GM21360 (cell line): ENCODE measurements at regions not wholly inside any gene's neighbourhood (a gene's known extent, or its start where the extent isn't known, plus 50 kb on each side); places are given as distances from the start of the nearest gene placed in this dataset.
"Not testable (repeated sequence)": the region's sequence is repeated elsewhere in the genome, so short reads cannot be mapped to it uniquely, and the experiment has no call there.

Experiments used
- ATAC-seq: cut with Tn5 transposase; IDR thresholded peaks from one replicate; pipeline ENCODE4 v1.9.1; 2021; ENCODE audit warnings: mild to moderate bottlenecking, moderate library complexity; ENCODE audit not compliant: unreplicated experiment

- ATAC-seq: not testable (repeated sequence)
These were observed 136.4 kb upstream of the FAM174A start for GRCh38 chr5:100398815-100399214.

- ATAC-seq: not testable (repeated sequence)
These were observed 155.8 kb upstream of the FAM174A start for GRCh38 chr5:100379254-100379858.

GRCh38 chr5:100364757-100365478, 170.3 kb upstream of the FAM174A start:
- ATAC-seq: not testable (repeated sequence)

- ATAC-seq: not testable (repeated sequence)
These were observed 170.8 kb upstream of the FAM174A start for GRCh38 chr5:100364343-100364742.

- ATAC-seq: not testable (repeated sequence)
These were observed 175.2 kb upstream of the FAM174A start for GRCh38 chr5:100359998-100360397.

- not testable (repeated sequence) for ATAC-seq
These were observed 188.9 kb upstream of the FAM174A start for GRCh38 chr5:100346269-100346668.

GRCh38 chr5:100341485-100341884, 193.7 kb upstream of the FAM174A start:
- not testable (repeated sequence) for ATAC-seq

GRCh38 chr5:100322483-100322882, 212.7 kb upstream of the FAM174A start:
- no peak for ATAC-seq

- ATAC-seq: no peak
These were observed 215.3 kb upstream of the FAM174A start for GRCh38 chr5:100319885-100320284.

GRCh38 chr5:100313657-100314056, 221.5 kb upstream of the FAM174A start:
- ATAC-seq: no peak

GRCh38 chr5:100311806-100312205, 223.4 kb upstream of the FAM174A start:
- no peak for ATAC-seq

GRCh38 chr5:100306000-100306399, 229.2 kb upstream of the FAM174A start:
- ATAC-seq: no peak

GRCh38 chr5:100303216-100303615, 232.0 kb upstream of the FAM174A start:
- no peak for ATAC-seq

- no peak for ATAC-seq
These were observed 235.9 kb upstream of the FAM174A start for GRCh38 chr5:100299261-100299660.

GRCh38 chr5:100276071-100276470, 259.1 kb upstream of the FAM174A start:
- no peak for ATAC-seq

- no peak for ATAC-seq
These were observed 259.5 kb upstream of the FAM174A start for GRCh38 chr5:100275631-100276030.

- no peak for ATAC-seq
These were observed 261.2 kb upstream of the FAM174A start for GRCh38 chr5:100273846-100274580.

GRCh38 chr5:100270023-100270771, 265.0 kb upstream of the FAM174A start:
- no peak for ATAC-seq

GRCh38 chr5:100260968-100261367, 274.2 kb upstream of the FAM174A start:
- ATAC-seq: no peak

GRCh38 chr5:100252944-100253343, 282.2 kb upstream of the FAM174A start:
- no peak for ATAC-seq

- no peak for ATAC-seq
These were observed 283.1 kb upstream of the FAM174A start for GRCh38 chr5:100252037-100252436.
